Ishikawa (cell line): ENCODE measurements at regions not wholly inside any gene's neighbourhood (a gene's known extent, or its start where the extent isn't known, plus 50 kb on each side); places are given as distances from the start of the nearest gene placed in this dataset.

Source experiments
- CEBPB ChIP-seq: IDR thresholded peaks from 2 replicates; pipeline ENCODE4 v1.6.1; 2012
- CREB1 ChIP-seq: IDR thresholded peaks from 2 replicates; pipeline ENCODE4 v1.6.1; 2012; ENCODE audit warnings: low read depth
- EGR1 ChIP-seq: IDR thresholded peaks from 2 replicates; pipeline ENCODE4 v1.6.1; 2012
- EP300 ChIP-seq: IDR thresholded peaks from 2 replicates; pipeline ENCODE4 v1.6.1; 2012; ENCODE audit warnings: borderline replicate concordance
- FOXM1 ChIP-seq: IDR thresholded peaks from 2 replicates; pipeline ENCODE4 v1.6.1; 2012; ENCODE audit warnings: low read depth, borderline replicate concordance
- NFIC ChIP-seq: IDR thresholded peaks from 2 replicates; pipeline ENCODE4 v1.6.1; 2012
- RAD21 ChIP-seq: IDR thresholded peaks from 2 replicates; pipeline ENCODE4 v1.6.1; 2012; ENCODE audit warnings: low read depth
- REST ChIP-seq: IDR thresholded peaks from 2 replicates; pipeline ENCODE4 v1.6.1; 2012; ENCODE audit warnings: low read depth, mild to moderate bottlenecking
- TAF1 ChIP-seq: IDR thresholded peaks from 2 replicates; pipeline ENCODE4 v1.6.1; 2012; ENCODE audit warnings: low read depth, mild to moderate bottlenecking
- TCF12 ChIP-seq: IDR thresholded peaks from 2 replicates; pipeline ENCODE4 v1.6.1; 2012; ENCODE audit warnings: low read depth
- TEAD4 ChIP-seq: IDR thresholded peaks from 2 replicates; pipeline ENCODE4 v1.6.1; 2012
- YY1 ChIP-seq: IDR thresholded peaks from 2 replicates; pipeline ENCODE4 v1.6.1; 2012; ENCODE audit warnings: low read depth
- ZBTB7A ChIP-seq: IDR thresholded peaks from 2 replicates; pipeline ENCODE4 v1.6.1; 2012; ENCODE audit warnings: low read depth
- TF ChIP-seq, protein P1 (sequence below): IDR thresholded peaks from 2 replicates; pipeline ENCODE4 v1.6.1; 2012
- TF ChIP-seq, protein P2 (sequence below): IDR thresholded peaks from 2 replicates; pipeline ENCODE4 v1.6.1; 2012

DNA sequence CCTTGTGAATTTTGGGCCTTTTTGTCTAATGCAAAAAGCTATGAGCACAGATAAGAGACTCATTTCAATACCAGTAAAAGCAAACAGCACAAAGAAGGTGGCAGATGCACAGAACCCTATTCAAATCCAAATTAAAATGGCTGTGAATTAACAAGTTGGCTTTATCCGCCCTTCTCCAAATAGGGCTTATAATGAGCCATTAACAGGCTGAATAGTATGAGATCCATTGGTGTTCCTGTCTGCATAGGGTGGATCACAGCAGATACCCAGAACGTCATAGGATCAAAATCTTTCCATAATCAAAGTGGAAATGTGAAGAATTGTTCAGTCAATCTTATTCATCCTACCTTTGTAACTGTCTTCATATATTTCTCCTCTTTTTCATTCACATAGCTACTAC, 282.4 kb upstream of the UMPS start:
- TF ChIP-seq, protein P1, sequence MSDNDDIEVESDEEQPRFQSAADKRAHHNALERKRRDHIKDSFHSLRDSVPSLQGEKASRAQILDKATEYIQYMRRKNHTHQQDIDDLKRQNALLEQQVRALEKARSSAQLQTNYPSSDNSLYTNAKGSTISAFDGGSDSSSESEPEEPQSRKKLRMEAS = no peak
- TF ChIP-seq EP300 = no peak
- no peak for TF ChIP-seq ZBTB7A
- TF ChIP-seq TCF12 = no peak
- no peak for TF ChIP-seq RAD21
- no peak for TF ChIP-seq TAF1
- TF ChIP-seq TEAD4 = no peak
- TF ChIP-seq EGR1 = no peak
- no peak for TF ChIP-seq NFIC
- no peak for TF ChIP-seq FOXM1
- TF ChIP-seq REST = no peak
- no peak for TF ChIP-seq CEBPB
- TF ChIP-seq CREB1 = no peak

DNA sequence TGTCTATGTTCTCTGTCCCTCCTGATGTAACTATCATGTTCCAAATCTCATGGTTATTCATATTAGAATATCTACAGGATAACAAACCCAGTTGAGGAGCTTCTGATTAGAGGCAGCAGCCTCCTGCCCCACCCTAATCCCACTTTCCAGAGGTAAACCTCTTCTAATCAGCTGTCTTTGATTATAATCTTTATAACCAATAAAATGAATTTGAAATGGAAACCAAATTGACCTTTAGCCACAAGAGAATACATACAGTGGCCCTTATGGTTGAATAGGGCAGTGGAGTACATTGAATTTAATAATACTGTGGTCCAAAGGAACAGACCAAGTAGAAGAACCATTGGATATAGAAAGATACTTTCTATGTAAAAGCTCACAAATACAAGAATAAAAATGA, 281.3 kb upstream of the UMPS start:
- TF ChIP-seq CREB1 (no peak), ZBTB7A (no peak)

GRCh38 chr3:124450366-124450765, 279.9 kb upstream of the UMPS start:
- TF ChIP-seq EGR1 (no peak), NFIC (no peak), TEAD4 (no peak), TCF12 (no peak), REST (no peak), CREB1 (no peak), TAF1 (no peak), YY1 (no peak), CEBPB (no peak), EP300 (no peak), FOXM1 (no peak), RAD21 (no peak), ZBTB7A (no peak)
- TF ChIP-seq, protein P2, sequence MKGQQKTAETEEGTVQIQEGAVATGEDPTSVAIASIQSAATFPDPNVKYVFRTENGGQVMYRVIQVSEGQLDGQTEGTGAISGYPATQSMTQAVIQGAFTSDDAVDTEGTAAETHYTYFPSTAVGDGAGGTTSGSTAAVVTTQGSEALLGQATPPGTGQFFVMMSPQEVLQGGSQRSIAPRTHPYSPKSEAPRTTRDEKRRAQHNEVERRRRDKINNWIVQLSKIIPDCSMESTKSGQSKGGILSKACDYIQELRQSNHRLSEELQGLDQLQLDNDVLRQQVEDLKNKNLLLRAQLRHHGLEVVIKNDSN = no peak
- TF ChIP-seq, protein P1 = no peak

- TF ChIP-seq CEBPB (no peak), TEAD4 (no peak), FOXM1 (no peak), YY1 (no peak), NFIC (no peak), REST (no peak), TAF1 (no peak), CREB1 (no peak), EP300 (no peak), ZBTB7A (no peak)
- TF ChIP-seq, protein P1 = no peak
- TF ChIP-seq, protein P2 = no peak
These were observed 278.5 kb upstream of the UMPS start for GRCh38 chr3:124451630-124452317.
